BJ (cell line): ENCODE measurements at regions not wholly inside any gene's neighbourhood (a gene's known extent, or its start where the extent isn't known, plus 50 kb on each side); places are given as distances from the start of the nearest gene placed in this dataset.

Source experiments
- CTCF ChIA-PET: fragments of 350-600 bp; formaldehyde crosslinking; extraction: SDS; loops from one replicate; lab custom pipeline; 2021; ENCODE audit warnings: antibody characterized with exemption, inconsistent platforms; lab: Yijun Ruan, JAX
- POLR2A ChIA-PET: fragments of 300-600 bp; sonication (Branson Sonifier 250); formaldehyde crosslinking; extraction: SDS; loops from one replicate; lab custom pipeline; 2021; ENCODE audit warnings: antibody characterized with exemption; lab: Charles Lee
- DNase-seq: peaks from one replicate; pipeline ENCODE4 v3.0.0-alpha.2; 2011; ENCODE audit warnings: low read depth
- H3K27me3 ChIP-seq: 2 replicates; pipeline ENCODE4 v1.6.0; 2011; ENCODE audit warnings: low read length; ENCODE audit not compliant: control insufficient read depth, insufficient read depth
- H3K36me3 ChIP-seq: 2 replicates; pipeline ENCODE4 v1.5.1; 2011; ENCODE audit warnings: low read length; ENCODE audit not compliant: control insufficient read depth, insufficient read depth
- H3K4me3 ChIP-seq: 2 replicates; pipeline ENCODE4 v1.5.1; 2011; ENCODE audit warnings: low read depth, mild to moderate bottlenecking, control low read depth, low read length
- CTCF ChIP-seq: IDR thresholded peaks from 2 replicates; pipeline ENCODE4 v1.5.1; 2011; ENCODE audit warnings: low read depth, mild to moderate bottlenecking, control low read depth, inconsistent platforms, low read length, moderate library complexity; ENCODE audit not compliant: insufficient read depth

GRCh38 chr4:136841526-136841925 is 690.8 kb downstream of the PCDH18 start:
- Histone ChIP-seq H3K36me3 (no peaks in the 10 kb centered on the region), H3K27me3 (no peaks in the 10 kb centered on the region), H3K4me3 (no peak overlapping the region)
- ChIA-PET POLR2A (no interaction called here), CTCF (no interaction called here)
- no peak for TF ChIP-seq CTCF
- no peak for DNase-seq

- ChIA-PET CTCF (no interaction called here), POLR2A (no interaction called here)
- no peak for TF ChIP-seq CTCF
- Histone ChIP-seq H3K4me3 (no peak overlapping the region), H3K36me3 (no peaks in the 10 kb centered on the region), H3K27me3 (no peaks in the 10 kb centered on the region)
- DNase-seq = no peak
Measured at GRCh38 chr4:136838607-136839006, 693.7 kb downstream of the PCDH18 start.

GRCh38 chr4:136831553-136831952 is 700.7 kb downstream of the PCDH18 start:
- ChIA-PET POLR2A (no interaction called here), CTCF (no interaction called here)
- no peak for TF ChIP-seq CTCF
- Histone ChIP-seq H3K27me3 (no peaks in the 10 kb centered on the region), H3K36me3 (no peaks in the 10 kb centered on the region), H3K4me3 (no peak overlapping the region)
- no peak for DNase-seq

- no peaks in the 10 kb centered on the region for H3K36me3 ChIP-seq
- POLR2A ChIA-PET = no interaction called here
- no peak for DNase-seq
- CTCF ChIA-PET = interaction anchor here (1.6 kb wide), 1 partner anchor 8 kb away, joined by 4 read pairs; no protein-coding TSS in a partner anchor
- no peak overlapping the region for H3K4me3 ChIP-seq
- no peak for TF ChIP-seq CTCF
- H3K27me3 ChIP-seq = no peaks in the 10 kb centered on the region
Measured at GRCh38 chr4:136829280-136829679, 703.0 kb downstream of the PCDH18 start.

GRCh38 chr4:136823020-136823419 is 709.3 kb downstream of the PCDH18 start:
- DNase-seq = no peak
- Histone ChIP-seq H3K27me3 (no peaks in the 10 kb centered on the region), H3K36me3 (no peaks in the 10 kb centered on the region), H3K4me3 (no peak overlapping the region)
- ChIA-PET CTCF (interaction anchor here (0.7 kb wide), 1 partner anchor 42 kb away, joined by 3 read pairs; no protein-coding TSS in a partner anchor), POLR2A (no interaction called here)
- TF ChIP-seq CTCF = no peak
